GM18873 (cell line): ENCODE measurements at regions not wholly inside any gene's neighbourhood (a gene's known extent, or its start where the extent isn't known, plus 50 kb on each side); places are given as distances from the start of the nearest gene placed in this dataset.
"Not testable (repeated sequence)": the region's sequence is repeated elsewhere in the genome, so short reads cannot be mapped to it uniquely, and the experiment has no call there.

Experiments
- ATAC-seq: cut with Tn5 transposase; IDR thresholded peaks from one replicate; pipeline ENCODE4 v1.9.1; 2021; ENCODE audit warnings: mild to moderate bottlenecking, moderate library complexity, moderate number of reproducible peaks; ENCODE audit not compliant: unreplicated experiment, low FRiP score

- ATAC-seq = no peak
Observed at GRCh38 chr1:221987860-221988520, 246.1 kb upstream of the DUSP10 start.

GRCh38 chr1:221983444-221983843, 241.6 kb upstream of the DUSP10 start:
- ATAC-seq = no peak

- ATAC-seq = no peak
Observed at GRCh38 chr1:221981461-221981860, 239.6 kb upstream of the DUSP10 start.

GRCh38 chr1:221979444-221980032, 237.6 kb upstream of the DUSP10 start:
- no peak for ATAC-seq

- not testable (repeated sequence) for ATAC-seq
Observed at GRCh38 chr1:221978631-221979334, 236.9 kb upstream of the DUSP10 start.

GRCh38 chr1:221973787-221974186, 231.9 kb upstream of the DUSP10 start:
- ATAC-seq = not testable (repeated sequence)

- no peak for ATAC-seq
Observed at GRCh38 chr1:221972276-221973235, 230.7 kb upstream of the DUSP10 start.

- not testable (repeated sequence) for ATAC-seq
Observed at GRCh38 chr1:221971035-221971434, 229.1 kb upstream of the DUSP10 start.

GRCh38 chr1:221969298-221969858, 227.5 kb upstream of the DUSP10 start:
- ATAC-seq = not testable (repeated sequence)

- ATAC-seq = not testable (repeated sequence)
Observed at GRCh38 chr1:221967538-221967937, 225.6 kb upstream of the DUSP10 start.

GRCh38 chr1:221966888-221967287, 225.0 kb upstream of the DUSP10 start:
- ATAC-seq = not testable (repeated sequence)

GRCh38 chr1:221965891-221966290, 224.0 kb upstream of the DUSP10 start:
- ATAC-seq = not testable (repeated sequence)

- ATAC-seq = no peak
Observed at GRCh38 chr1:221965252-221965651, 223.4 kb upstream of the DUSP10 start.

GRCh38 chr1:221963742-221964141, 221.9 kb upstream of the DUSP10 start:
- no peak for ATAC-seq

GRCh38 chr1:221962385-221962784, 220.5 kb upstream of the DUSP10 start:
- ATAC-seq = no peak

GRCh38 chr1:221961532-221962292, 219.8 kb upstream of the DUSP10 start:
- ATAC-seq = peak; percentile 90

- ATAC-seq = not testable (repeated sequence)
Observed at GRCh38 chr1:221958161-221958562, 216.3 kb upstream of the DUSP10 start.

GRCh38 chr1:221957350-221957749, 215.5 kb upstream of the DUSP10 start:
- not testable (repeated sequence) for ATAC-seq

GRCh38 chr1:221949996-221950395, 208.1 kb upstream of the DUSP10 start:
- no peak for ATAC-seq
